Liver (tissue), 8 donors: ENCODE measurements at regions not wholly inside any gene's neighbourhood (a gene's known extent, or its start where the extent isn't known, plus 50 kb on each side); places are given as distances from the start of the nearest gene placed in this dataset.

Experiments
- DNase-seq: peaks from one replicate; pipeline ENCODE4 v3.0.0-alpha.2; 2017; ENCODE audit warnings: low spot score
- H3K27ac ChIP-seq, 2 donors: one replicate each; pipeline ENCODE4 v1.7.0; 2013; ENCODE audit warnings: inconsistent platforms in 2 of 2, low read length in 2 of 2, control low read depth in 1 of 2, low read depth in 1 of 2, mild to moderate bottlenecking in 1 of 2
- H3K27me3 ChIP-seq, 4 donors: one replicate each; pipeline versions ENCODE4 v1.6.1 to v1.7.0; 2013; ENCODE audit warnings: low read length in 3 of 4, inconsistent platforms in 1 of 4, mild to moderate bottlenecking in 1 of 4, moderate library complexity in 1 of 4; ENCODE audit not compliant: control insufficient read depth in 4 of 4, insufficient read depth in 4 of 4
- H3K36me3 ChIP-seq, 4 donors: one replicate each; pipeline versions ENCODE4 v1.6.1 to v1.7.0; 2013; ENCODE audit warnings: low read length in 3 of 4, mild to moderate bottlenecking in 3 of 4, low read depth in 1 of 4, moderate library complexity in 1 of 4; ENCODE audit not compliant: control insufficient read depth in 4 of 4, insufficient read depth in 3 of 4
- H3K4me1 ChIP-seq, 4 donors: one replicate each; pipeline versions ENCODE4 v1.6.1 to v1.7.0; 2013; ENCODE audit warnings: low read length in 3 of 4, mild to moderate bottlenecking in 3 of 4, moderate library complexity in 1 of 4; ENCODE audit not compliant: control insufficient read depth in 4 of 4, insufficient read depth in 4 of 4
- H3K4me3 ChIP-seq, 3 donors: one replicate each; pipeline versions ENCODE4 v1.6.1 to v1.7.0; 2013; ENCODE audit warnings: low read length in 3 of 3, control low read depth in 1 of 3, low read depth in 1 of 3, mild to moderate bottlenecking in 1 of 3
- H3K9ac ChIP-seq, 2 donors: one replicate each; pipeline ENCODE4 v1.7.0; 2013; ENCODE audit warnings: low read length in 2 of 2, mild to moderate bottlenecking in 2 of 2, moderate library complexity in 2 of 2, control low read depth in 1 of 2, low read depth in 1 of 2
- H3K9me3 ChIP-seq, 4 donors: one replicate each; pipeline versions ENCODE4 v1.6.1 to v1.7.0; 2013; ENCODE audit warnings: low read length in 3 of 4; ENCODE audit not compliant: control insufficient read depth in 4 of 4
- ATF3 ChIP-seq: IDR thresholded peaks from 2 replicates; pipeline ENCODE4 v1.6.1; 2016; ENCODE audit warnings: antibody characterized with exemption
- CTCF ChIP-seq: fragments of 150-350 bp; IDR thresholded peaks from 2 replicates; pipeline ENCODE4 v1.5.1; 2017; ENCODE audit warnings: improper control_type of control experiment, low read depth, low read length; ENCODE audit not compliant: missing input control
- EGR1 ChIP-seq, 2 donors: IDR thresholded peaks; 2 replicates each; pipeline ENCODE4 v1.6.1; 2016 to 2018; ENCODE audit warnings: antibody characterized with exemption in 2 of 2, low read depth in 2 of 2
- FOXA1 ChIP-seq: IDR thresholded peaks from 2 replicates; pipeline ENCODE4 v1.6.1; 2016; ENCODE audit warnings: antibody characterized with exemption
- FOXA2 ChIP-seq: IDR thresholded peaks from 2 replicates; pipeline ENCODE4 v1.6.1; 2016; ENCODE audit warnings: antibody characterized with exemption
- GABPA ChIP-seq, 2 donors: IDR thresholded peaks in 1 of 2; conservative IDR thresholded peaks in 1 of 2; 2 replicates each; pipeline ENCODE4 v1.6.1; 2016; ENCODE audit warnings: antibody characterized with exemption in 2 of 2, mild to moderate bottlenecking in 1 of 2, moderate library complexity in 1 of 2
- HNF4A ChIP-seq, 2 donors: conservative IDR thresholded peaks; 2 replicates each; pipeline ENCODE4 v1.6.1; 2016; ENCODE audit warnings: antibody characterized with exemption in 2 of 2, mild to moderate bottlenecking in 2 of 2
- HNF4G ChIP-seq: IDR thresholded peaks from 2 replicates; pipeline ENCODE4 v1.6.1; 2016; ENCODE audit warnings: antibody characterized with exemption
- JUND ChIP-seq, 2 donors: IDR thresholded peaks; 2 replicates each; pipeline ENCODE4 v1.6.1; 2016; ENCODE audit warnings: antibody characterized with exemption in 2 of 2
- MAX ChIP-seq: IDR thresholded peaks from 2 replicates; pipeline ENCODE4 v1.6.1; 2016; ENCODE audit warnings: antibody characterized with exemption
- NR2F2 ChIP-seq: IDR thresholded peaks from 2 replicates; pipeline ENCODE4 v1.6.1; 2016; ENCODE audit warnings: antibody characterized with exemption
- RAD21 ChIP-seq, 2 donors: IDR thresholded peaks; 2 replicates each; pipeline ENCODE4 v1.6.1; 2016; ENCODE audit warnings: antibody characterized with exemption in 2 of 2, mild to moderate bottlenecking in 2 of 2
- REST ChIP-seq: IDR thresholded peaks from 2 replicates; pipeline ENCODE4 v1.6.1; 2016; ENCODE audit warnings: antibody characterized with exemption, mild to moderate bottlenecking
- RXRA ChIP-seq, 2 donors: IDR thresholded peaks; 2 replicates each; pipeline ENCODE4 v1.6.1; 2017 to 2018; ENCODE audit warnings: antibody characterized with exemption in 2 of 2, mild to moderate bottlenecking in 1 of 2
- TAF1 ChIP-seq: conservative IDR thresholded peaks from 2 replicates; pipeline ENCODE4 v1.6.1; 2016; ENCODE audit warnings: antibody characterized with exemption, mild to moderate bottlenecking
- YY1 ChIP-seq: IDR thresholded peaks from 2 replicates; pipeline ENCODE4 v1.6.1; 2016; ENCODE audit warnings: antibody characterized with exemption, mild to moderate bottlenecking
- ZBTB33 ChIP-seq: IDR thresholded peaks from 2 replicates; pipeline ENCODE4 v1.6.1; 2016; ENCODE audit warnings: antibody characterized with exemption
- WGBS: extraction: QIAGEN DNeasy Blood & Tissue Kit; methylation state at CpG from one replicate; pipeline ENCODE4 v1.1.7; 2013; 5-methylcytosine and 5-hydroxymethylcytosine counted together
- donor health status: healthy.
- donor health status: healthy.
- donor health status: healthy.
- donor health status: healthy.
- donor health status: healthy.

- no peak overlapping the region for H3K27ac ChIP-seq
- no peaks in the 10 kb centered on the region for H3K4me1 ChIP-seq
- H3K27me3 ChIP-seq: no peaks in the 10 kb centered on the region
- no peaks in the 10 kb centered on the region for H3K9me3 ChIP-seq
- TF ChIP-seq REST (no peak), NR2F2 (no peak), HNF4G (no peak), GABPA (IDR thresholded peaks at IDR 0.05 in 1 of 2, conservative IDR thresholded peaks at IDR 0.05 in 1 of 2) (no peak), RAD21 (IDR thresholded peaks at IDR 0.05) (no peak)
- 70% methylated on average over 6 of the region's 6 CpGs for WGBS
- no peak for DNase-seq
- no peak overlapping the region for H3K4me3 ChIP-seq
- no peaks in the 10 kb centered on the region for H3K36me3 ChIP-seq
- no peak overlapping the region for H3K9ac ChIP-seq
Observed at GRCh38 chr4:159735281-159736207, 632.7 kb downstream of the RAPGEF2 start.

- TF ChIP-seq FOXA2 (no peak), JUND (IDR thresholded peaks at IDR 0.05) (no peak), ZBTB33 (no peak), TAF1 (no peak), HNF4A (conservative IDR thresholded peaks at IDR 0.05) (no peak), CTCF (no peak), EGR1 (IDR thresholded peaks at IDR 0.05; ENCODE audit: low read depth in 2 of 2) (no peak), RAD21 (IDR thresholded peaks at IDR 0.05) (no peak), ATF3 (no peak), YY1 (no peak), RXRA (IDR thresholded peaks at IDR 0.05) (no peak), MAX (no peak), FOXA1 (no peak)
- Histone ChIP-seq H3K27me3 (no peaks in the 10 kb centered on the region), H3K27ac (no peak overlapping the region), H3K9ac (no peak overlapping the region), H3K4me1 (no peaks in the 10 kb centered on the region), H3K36me3 (no peaks in the 10 kb centered on the region), H3K9me3 (no peaks in the 10 kb centered on the region), H3K4me3 (no peak overlapping the region)
- 71% methylated on average over 7 of the region's 7 CpGs for WGBS
- no peak for DNase-seq
Observed at GRCh38 chr4:159736411-159736810, 633.5 kb downstream of the RAPGEF2 start.
